H9 (cell line): ENCODE measurements at regions not wholly inside any gene's neighbourhood (a gene's known extent, or its start where the extent isn't known, plus 50 kb on each side); places are given as distances from the start of the nearest gene placed in this dataset.

Experiments used
- DNase-seq: peaks from one replicate; pipeline ENCODE4 v3.0.0-alpha.2; 2017
- H2AFZ ChIP-seq: one replicate; pipeline ENCODE4 v1.6.1; 2013; ENCODE audit warnings: mild to moderate bottlenecking, low read length, control low read depth, moderate library complexity
- H2AK5ac ChIP-seq: 2 replicates; pipeline ENCODE4 v1.6.1; 2013; ENCODE audit warnings: low read length, control low read depth, mixed read lengths; ENCODE audit not compliant: insufficient read length
- H2BK120ac ChIP-seq: one replicate; pipeline ENCODE4 v1.6.1; 2013; ENCODE audit warnings: low read depth, mild to moderate bottlenecking, low read length, control low read depth, inconsistent platforms; ENCODE audit not compliant: poor library complexity, severe bottlenecking
- H2BK12ac ChIP-seq: 2 replicates; pipeline ENCODE4 v1.6.1; 2013; ENCODE audit warnings: low read length, control low read depth, mixed read lengths, low read depth; ENCODE audit not compliant: insufficient read length
- H2BK15ac ChIP-seq: 2 replicates; pipeline ENCODE4 v1.6.1; 2013; ENCODE audit warnings: low read depth, low read length, control low read depth
- H2BK20ac ChIP-seq: one replicate; pipeline ENCODE4 v1.6.1; 2013; ENCODE audit warnings: low read depth, mild to moderate bottlenecking, low read length, control low read depth, inconsistent platforms; ENCODE audit not compliant: poor library complexity, severe bottlenecking
- H2BK5ac ChIP-seq: 2 replicates; pipeline ENCODE4 v1.6.1; 2013; ENCODE audit warnings: low read length, control low read depth, mixed read lengths; ENCODE audit not compliant: insufficient read length
- H3K14ac ChIP-seq: 2 replicates; pipeline ENCODE4 v1.6.1; 2013; ENCODE audit warnings: low read length, control low read depth; ENCODE audit not compliant: insufficient read depth
- H3K18ac ChIP-seq: 2 replicates; pipeline ENCODE4 v1.6.1; 2013; ENCODE audit warnings: low read depth, mild to moderate bottlenecking, mixed read lengths, low read length, control low read depth; ENCODE audit not compliant: insufficient read length
- H3K23ac ChIP-seq: 2 replicates; pipeline ENCODE4 v1.6.1; 2013; ENCODE audit warnings: low read length, control low read depth, mixed read lengths, low read depth; ENCODE audit not compliant: insufficient read length
- H3K23me2 ChIP-seq: 2 replicates; pipeline ENCODE4 v1.6.1; 2013; ENCODE audit warnings: low read depth, mild to moderate bottlenecking, mixed read lengths, low read length, control low read depth; ENCODE audit not compliant: insufficient read length, poor library complexity, severe bottlenecking
- H3K27ac ChIP-seq: 2 replicates; pipeline ENCODE4 v1.5.1; 2013; ENCODE audit warnings: low read length, control low read depth, mixed read lengths, low read depth; ENCODE audit not compliant: insufficient read length
- H3K27me3 ChIP-seq: 2 replicates; pipeline ENCODE4 v1.6.1; 2013; ENCODE audit warnings: low read length, control low read depth, inconsistent platforms; ENCODE audit not compliant: insufficient read depth
- H3K4ac ChIP-seq: 2 replicates; pipeline ENCODE4 v1.6.1; 2013; ENCODE audit warnings: low read depth, mild to moderate bottlenecking, control low read depth, inconsistent platforms, low read length, moderate library complexity
- H3K4me1 ChIP-seq: 2 replicates; pipeline ENCODE4 v1.6.1; 2013; ENCODE audit warnings: low read length, control low read depth, inconsistent platforms; ENCODE audit not compliant: insufficient read depth
- H3K4me2 ChIP-seq: 2 replicates; pipeline ENCODE4 v1.6.1; 2013; ENCODE audit warnings: low read length, control low read depth, mixed read lengths; ENCODE audit not compliant: insufficient read length, insufficient read depth
- H3K56ac ChIP-seq: 2 replicates; pipeline ENCODE4 v1.6.1; 2013; ENCODE audit warnings: low read depth, mild to moderate bottlenecking, mixed read lengths, low read length, control low read depth; ENCODE audit not compliant: insufficient read length
- H3K79me1 ChIP-seq: 2 replicates; pipeline ENCODE4 v1.6.1; 2013; ENCODE audit warnings: low read depth, mild to moderate bottlenecking, moderate library complexity, low read length, control low read depth, inconsistent platforms; ENCODE audit not compliant: insufficient read depth, poor library complexity, severe bottlenecking
- H3K79me2 ChIP-seq: 2 replicates; pipeline ENCODE4 v1.6.1; 2013; ENCODE audit warnings: low read length, control low read depth, inconsistent platforms; ENCODE audit not compliant: insufficient read depth
- H3K9ac ChIP-seq: 2 replicates; pipeline ENCODE4 v1.6.1; 2013; ENCODE audit warnings: low read length, control low read depth, mixed read lengths; ENCODE audit not compliant: insufficient read length; ENCODE audit errors: extremely low read depth
- H3K9me3 ChIP-seq: one replicate; pipeline ENCODE4 v1.6.1; 2013; ENCODE audit warnings: low read depth, low read length, inconsistent platforms; ENCODE audit not compliant: control insufficient read depth
- H3T11ph ChIP-seq: one replicate; pipeline ENCODE4 v1.6.1; 2013; ENCODE audit warnings: mild to moderate bottlenecking, low read length, control low read depth, inconsistent platforms
- H4K20me1 ChIP-seq: one replicate; pipeline ENCODE4 v1.6.1; 2013; ENCODE audit not compliant: control insufficient read depth, insufficient read length, insufficient read depth
- H4K5ac ChIP-seq: 2 replicates; pipeline ENCODE4 v1.6.1; 2013; ENCODE audit warnings: low read depth, mild to moderate bottlenecking, mixed read lengths, low read length, control low read depth; ENCODE audit not compliant: insufficient read length
- H4K8ac ChIP-seq: replicated peaks from 2 replicates; pipeline ENCODE4 v1.6.1; 2013; ENCODE audit warnings: low read length, control low read depth, mixed read lengths, low read depth; ENCODE audit not compliant: insufficient read length
- H4K91ac ChIP-seq: 2 replicates; pipeline ENCODE4 v1.6.1; 2013; ENCODE audit warnings: low read depth, mild to moderate bottlenecking, moderate library complexity, mixed read lengths, low read length, control low read depth; ENCODE audit not compliant: insufficient read length
- H3K27ac Mint-ChIP-seq, 3 experiments: 2 replicates in 2 of 3; 3 replicates in 1 of 3; pipeline ENCODE4 v1.8.0; 2020 to 2021; ENCODE audit warnings: mixed read lengths in 3 of 3, mild to moderate bottlenecking in 1 of 3, moderate library complexity in 1 of 3
- H3K27me3 Mint-ChIP-seq: 2 replicates; pipeline ENCODE4 v1.8.0; 2021; ENCODE audit warnings: low read depth, mild to moderate bottlenecking, moderate library complexity, mixed read lengths
- H3K36me3 Mint-ChIP-seq, 3 experiments: 2 replicates in 2 of 3; 3 replicates in 1 of 3; pipeline ENCODE4 v1.8.0; 2020 to 2021; ENCODE audit warnings: low read depth in 3 of 3, mixed read lengths in 3 of 3; ENCODE audit not compliant: insufficient read depth in 1 of 3
- H3K4me1 Mint-ChIP-seq, 2 experiments: 2 replicates each; pipeline ENCODE4 v1.8.0; 2020; ENCODE audit warnings: mixed read lengths in 2 of 2
- H3K4me3 Mint-ChIP-seq, 2 experiments: 2 replicates in 1 of 2; 3 replicates in 1 of 2; pipeline ENCODE4 v1.8.0; 2020 to 2021; ENCODE audit warnings: mild to moderate bottlenecking in 2 of 2, mixed read lengths in 2 of 2, moderate library complexity in 1 of 2
- H3K9me3 Mint-ChIP-seq, 2 experiments: 2 replicates in 1 of 2; 3 replicates in 1 of 2; pipeline ENCODE4 v1.8.0; 2020; ENCODE audit warnings: mild to moderate bottlenecking in 2 of 2, mixed read lengths in 2 of 2, moderate library complexity in 1 of 2
- CTCF ChIP-seq: fragments of 200-600 bp; sonication (generic); conservative IDR thresholded peaks from 3 replicates; pipeline ENCODE4 v1.8.0; 2021; ENCODE audit warnings: antibody characterized with exemption, mild to moderate bottlenecking
- WGBS: extraction: QIAGEN DNeasy Blood & Tissue Kit; methylation state at CpG from one replicate; pipeline ENCODE4 v1.1.7; 2013; ENCODE audit warnings: missing lambda C conversion rate, low lambda C conversion rate, mixed read lengths; ENCODE audit not compliant: insufficient read length; ENCODE audit errors: extremely low coverage; 5-methylcytosine and 5-hydroxymethylcytosine counted together

DNA sequence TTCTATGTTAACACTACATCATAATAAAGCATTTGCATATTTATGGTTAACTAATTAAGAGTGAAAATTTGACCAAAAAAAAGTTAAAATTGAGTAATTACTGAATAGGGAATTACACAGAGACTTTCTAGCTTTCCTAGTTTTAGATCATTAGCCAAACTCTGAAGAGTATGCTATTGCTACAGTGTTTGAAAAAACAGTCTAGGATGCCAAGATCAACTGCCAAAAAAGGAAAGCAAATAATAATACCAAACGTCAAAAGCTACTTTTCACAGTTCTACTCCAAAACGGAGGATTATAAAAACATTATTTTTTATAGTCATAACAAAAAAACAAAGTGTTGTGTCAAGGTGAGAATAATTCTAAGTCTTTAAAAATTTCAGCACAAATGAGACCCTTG is 359.8 kb upstream of the CTSO start:
- Histone ChIP-seq H3K79me1 (no peaks in the 10 kb centered on the region), H3K18ac (no peak overlapping the region), H2BK20ac (no peak overlapping the region), H2AFZ (no peak overlapping the region), H2BK12ac (no peak overlapping the region), H3K27me3 (no peaks in the 10 kb centered on the region), H3K79me2 (no peaks in the 10 kb centered on the region), H3K23me2 (no peaks in the 10 kb centered on the region), H3K14ac (no peak overlapping the region), H3K4me2 (no peak overlapping the region), H3K4me1 (no peaks in the 10 kb centered on the region), H3K27ac (no peak overlapping the region), H3K23ac (no peak overlapping the region), H2BK120ac (no peak overlapping the region), H3K9ac (no peak overlapping the region), H4K5ac (no peak overlapping the region), H2BK15ac (no peak overlapping the region), H4K8ac (no peak overlapping the region), H3T11ph (no peak overlapping the region), H4K20me1 (no peaks in the 10 kb centered on the region), H3K56ac (no peak overlapping the region), H3K9me3 (no peaks in the 10 kb centered on the region), H3K4ac (no peak overlapping the region), H2AK5ac (no peak overlapping the region), H2BK5ac (no peak overlapping the region), H4K91ac (no peak overlapping the region)
- 0 out of 4 replicates have a peak, but pooled peaks cover 0 to 3% of the 10 kb centered on the region in 2 experiments for H3K4me1 Mint-ChIP-seq
- no peak for TF ChIP-seq CTCF
- H3K27me3 Mint-ChIP-seq, result peaks cover 2% of the 10 kb centered on the region; the same call in 1 of the 2 replicates
- DNase-seq, result no peak
- H3K27ac Mint-ChIP-seq, result no peak overlapping the region
- H3K36me3 Mint-ChIP-seq, result peaks cover 6 to 9% (median 8%) of the 10 kb centered on the region in 3 experiments; a peak in 5 of 7 replicates
- H3K4me3 Mint-ChIP-seq, result no peak overlapping the region
- no CpG with 5 or more reads among the region's 2 CpGs for WGBS
- peaks cover 10 to 12% of the 10 kb centered on the region in 2 experiments; a peak in 4 of 5 replicates for H3K9me3 Mint-ChIP-seq
